ENCODE measurements at regions not wholly inside any gene's neighbourhood (a gene's known extent, or its start where the extent isn't known, plus 50 kb on each side); places are given as distances from the start of the nearest gene placed in this dataset.

GRCh38 chr9:88272986-88273385 is 115.3 kb upstream of the SPIN1 start:
- Mint-ChIP-seq H3K4me3 (ENCODE audit: unreplicated experiment) (no peak overlapping the region), H3K27ac (ENCODE audit: unreplicated experiment) (peak overlapping the region; percentile 62), H3K4me1 (ENCODE audit: low read depth, unreplicated experiment) (peaks cover 13% of the 10 kb centered on the region), H3K36me3 (ENCODE audit: unreplicated experiment) (peaks cover 20% of the 10 kb centered on the region), H3K9me3 (ENCODE audit: unreplicated experiment) (peaks cover 2% of the 10 kb centered on the region), H3K27me3 (ENCODE audit: unreplicated experiment) (peaks cover 5% of the 10 kb centered on the region)
- peak; percentile 23 for DNase-seq
- TF ChIP-seq CTCF (IDR thresholded peaks at IDR 0.05; ENCODE audit: partially characterized antibody, unreplicated experiment) = peak; percentile 24

GRCh38 chr9:88270413-88270812 is 117.8 kb upstream of the SPIN1 start:
- peaks cover 13% of the 10 kb centered on the region for H3K4me1 Mint-ChIP-seq (ENCODE audit: low read depth, unreplicated experiment)
- peaks cover 4% of the 10 kb centered on the region for H3K27me3 Mint-ChIP-seq (ENCODE audit: unreplicated experiment)
- DNase-seq = no peak
- H3K9me3 Mint-ChIP-seq (ENCODE audit: unreplicated experiment) = peaks cover 2% of the 10 kb centered on the region
- peaks cover 5% of the 10 kb centered on the region for H3K36me3 Mint-ChIP-seq (ENCODE audit: unreplicated experiment)
- no peak overlapping the region for H3K4me3 Mint-ChIP-seq (ENCODE audit: unreplicated experiment)
- H3K27ac Mint-ChIP-seq (ENCODE audit: unreplicated experiment) = no peak overlapping the region
- no peak for TF ChIP-seq CTCF (IDR thresholded peaks at IDR 0.05; ENCODE audit: partially characterized antibody, unreplicated experiment)

- H3K4me1 Mint-ChIP-seq (ENCODE audit: low read depth, unreplicated experiment) = peaks cover 8% of the 10 kb centered on the region
- no peak overlapping the region for H3K27ac Mint-ChIP-seq (ENCODE audit: unreplicated experiment)
- peaks cover 5% of the 10 kb centered on the region for H3K36me3 Mint-ChIP-seq (ENCODE audit: unreplicated experiment)
- H3K9me3 Mint-ChIP-seq (ENCODE audit: unreplicated experiment) = peaks cover 2% of the 10 kb centered on the region
- DNase-seq = no peak
- H3K27me3 Mint-ChIP-seq (ENCODE audit: unreplicated experiment) = peaks cover 4% of the 10 kb centered on the region
- TF ChIP-seq CTCF (IDR thresholded peaks at IDR 0.05; ENCODE audit: partially characterized antibody, unreplicated experiment) = no peak
- H3K4me3 Mint-ChIP-seq (ENCODE audit: unreplicated experiment) = no peak overlapping the region
Measured at GRCh38 chr9:88268886-88269285, 119.4 kb upstream of the SPIN1 start.

DNA sequence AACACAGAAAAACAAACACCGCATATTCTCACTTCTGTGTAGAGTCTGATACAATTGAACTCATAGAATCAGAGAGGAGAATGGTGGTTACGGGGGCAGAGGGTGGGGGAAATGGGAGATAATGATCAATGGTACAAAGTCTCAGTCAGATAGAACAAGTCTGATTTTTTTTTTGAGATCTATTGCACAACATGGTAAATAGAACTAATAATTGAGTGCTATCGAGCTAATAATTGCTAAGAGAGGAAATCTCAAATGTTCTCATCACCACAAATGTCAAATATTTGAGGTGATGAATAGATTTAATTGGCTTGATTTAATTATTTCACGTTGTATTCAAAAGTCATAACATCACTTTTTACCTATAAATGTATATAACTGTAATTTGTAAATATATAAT is 121.0 kb upstream of the SPIN1 start:
- Mint-ChIP-seq H3K27me3 (ENCODE audit: unreplicated experiment) (peaks cover 4% of the 10 kb centered on the region), H3K36me3 (ENCODE audit: unreplicated experiment) (peaks cover 5% of the 10 kb centered on the region), H3K27ac (ENCODE audit: unreplicated experiment) (no peak overlapping the region), H3K9me3 (ENCODE audit: unreplicated experiment) (no peaks in the 10 kb centered on the region), H3K4me1 (ENCODE audit: low read depth, unreplicated experiment) (no peaks in the 10 kb centered on the region), H3K4me3 (ENCODE audit: unreplicated experiment) (no peak overlapping the region)
- no peak for TF ChIP-seq CTCF (IDR thresholded peaks at IDR 0.05; ENCODE audit: partially characterized antibody, unreplicated experiment)
- no peak for DNase-seq

DNA sequence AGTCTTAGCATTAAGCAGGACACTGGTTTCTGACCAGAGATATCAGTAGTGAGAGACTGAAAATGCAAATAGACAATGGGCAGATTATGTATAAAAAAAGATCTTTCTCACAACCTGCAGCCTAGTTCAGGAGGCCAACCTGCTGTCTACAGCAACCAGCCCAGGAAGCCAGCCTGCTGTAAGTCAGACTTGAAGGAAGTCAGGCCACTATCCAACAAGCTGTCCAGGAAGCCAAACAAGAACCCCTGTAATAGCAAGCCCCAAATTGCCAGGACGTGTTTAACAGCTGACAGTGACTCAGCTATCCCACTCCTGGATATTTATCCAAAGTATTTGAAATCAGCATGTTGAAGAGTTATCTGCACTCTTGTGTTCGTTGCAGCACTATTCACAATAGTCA is 121.8 kb upstream of the SPIN1 start:
- H3K4me1 Mint-ChIP-seq (ENCODE audit: low read depth, unreplicated experiment) = no peaks in the 10 kb centered on the region
- TF ChIP-seq CTCF (IDR thresholded peaks at IDR 0.05; ENCODE audit: partially characterized antibody, unreplicated experiment) = no peak
- no peak overlapping the region for H3K27ac Mint-ChIP-seq (ENCODE audit: unreplicated experiment)
- peaks cover 5% of the 10 kb centered on the region for H3K36me3 Mint-ChIP-seq (ENCODE audit: unreplicated experiment)
- no peak for DNase-seq
- no peaks in the 10 kb centered on the region for H3K9me3 Mint-ChIP-seq (ENCODE audit: unreplicated experiment)
- H3K27me3 Mint-ChIP-seq (ENCODE audit: unreplicated experiment) = peaks cover 4% of the 10 kb centered on the region
- no peak overlapping the region for H3K4me3 Mint-ChIP-seq (ENCODE audit: unreplicated experiment)

Measured in glutamatergic neuron (in vitro differentiated cells).